ENCODE measurements at regions not wholly inside any gene's neighbourhood (a gene's known extent, or its start where the extent isn't known, plus 50 kb on each side); places are given as distances from the start of the nearest gene placed in this dataset.

DNA sequence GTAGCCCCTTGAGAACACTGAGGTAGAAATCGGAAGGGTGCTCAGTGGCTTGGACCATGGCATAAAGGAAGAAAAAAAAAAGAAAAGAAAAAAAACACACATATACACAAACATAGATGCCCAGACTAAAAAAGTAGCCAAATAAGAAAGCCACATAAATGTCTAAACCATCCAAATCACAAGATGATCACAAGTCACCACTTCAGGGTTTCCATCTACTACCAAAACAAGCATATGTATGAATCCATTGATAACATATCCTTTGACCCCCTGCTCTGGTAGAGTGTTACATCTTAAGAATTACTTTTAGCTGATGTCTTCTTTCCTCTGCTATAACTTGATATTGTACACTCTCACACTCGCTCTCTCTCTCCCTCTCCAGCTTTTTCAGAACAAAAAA is 245.9 kb downstream of the AHR start:
- Mint-ChIP-seq H3K27ac (no peak overlapping the region), H3K9me3 (no peaks in the 10 kb centered on the region), H3K4me1 (ENCODE audit: low read depth) (no peaks in the 10 kb centered on the region), H3K4me3 (no peak overlapping the region), H3K36me3 (ENCODE audit: low read depth) (no peaks in the 10 kb centered on the region), H3K27me3 (peaks cover 4% of the 10 kb centered on the region)
- ChIA-PET CTCF (no interaction called here), POLR2A (no interaction called here)
- no peak for DNase-seq
- ATAC-seq = no peak
- no peak for TF ChIP-seq CTCF (IDR thresholded peaks at IDR 0.05)
- intact Hi-C loops (cut with micrococcal nuclease) = no loop called here

DNA sequence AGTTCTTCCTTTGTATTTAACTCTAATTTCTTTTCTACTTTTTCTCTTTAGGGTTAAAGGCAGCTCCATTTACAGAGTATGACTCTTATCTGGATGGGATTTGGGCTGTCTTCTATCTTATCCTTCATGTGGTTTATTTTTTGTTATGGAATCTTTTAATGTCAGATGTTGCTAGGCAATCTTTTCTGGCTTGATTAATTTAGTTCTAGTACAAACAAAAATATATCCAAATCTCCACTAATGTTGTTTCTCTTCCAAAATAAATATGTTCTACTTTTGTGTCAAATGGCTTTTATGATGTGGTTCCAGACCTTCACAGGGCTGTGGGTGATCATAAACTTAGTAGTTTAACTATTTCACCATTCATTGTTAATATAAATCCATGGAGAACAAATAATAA is 246.9 kb downstream of the AHR start:
- DNase-seq = no peak
- intact Hi-C loops (cut with micrococcal nuclease) = no loop called here
- ChIA-PET POLR2A (interaction anchor here (0.6 kb wide), 1 partner anchor 397 kb away, joined by 3 read pairs; no protein-coding TSS in a partner anchor), CTCF (interaction anchor here (0.6 kb wide), 1 partner anchor 135 kb away, joined by 3 read pairs; no protein-coding TSS in a partner anchor)
- Mint-ChIP-seq H3K27me3 (peaks cover 4% of the 10 kb centered on the region), H3K4me1 (ENCODE audit: low read depth) (no peaks in the 10 kb centered on the region), H3K9me3 (no peaks in the 10 kb centered on the region), H3K27ac (no peak overlapping the region), H3K36me3 (ENCODE audit: low read depth) (no peaks in the 10 kb centered on the region), H3K4me3 (no peak overlapping the region)
- no peak for TF ChIP-seq CTCF (IDR thresholded peaks at IDR 0.05)
- no peak for ATAC-seq

- DNase-seq (no peak), ATAC-seq (no peak)
- H3K4me1 Mint-ChIP-seq (ENCODE audit: low read depth) = no peaks in the 10 kb centered on the region
- H3K27me3 Mint-ChIP-seq = peaks cover 4% of the 10 kb centered on the region
- H3K4me3 Mint-ChIP-seq = no peak overlapping the region
- no peaks in the 10 kb centered on the region for H3K9me3 Mint-ChIP-seq
- POLR2A ChIA-PET = no interaction called here
- intact Hi-C loops (cut with micrococcal nuclease) = no loop called here
- no peak overlapping the region for H3K27ac Mint-ChIP-seq
- TF ChIP-seq CTCF (IDR thresholded peaks at IDR 0.05) = no peak
- CTCF ChIA-PET = no interaction called here
- H3K36me3 Mint-ChIP-seq (ENCODE audit: low read depth) = no peaks in the 10 kb centered on the region
Observed at GRCh38 chr7:17546189-17546588, 247.7 kb downstream of the AHR start.

DNA sequence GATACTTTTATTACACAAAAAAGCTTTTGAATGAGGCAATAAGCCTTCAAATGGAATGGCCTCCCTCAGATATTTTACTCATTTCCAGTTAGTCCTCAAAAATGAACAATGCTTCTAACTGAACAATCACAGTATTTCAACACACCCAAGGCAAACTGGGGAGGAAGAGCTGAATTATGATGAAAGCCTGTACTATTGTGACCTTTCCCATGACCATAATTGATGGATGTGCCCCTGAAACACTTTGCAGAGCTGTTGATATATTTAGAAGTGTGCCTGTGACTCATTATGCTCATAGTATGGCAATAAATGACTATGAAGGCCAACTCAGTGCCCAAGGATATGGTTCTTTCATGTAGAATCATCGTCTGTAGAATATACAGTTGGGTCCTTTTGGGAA is 248.1 kb downstream of the AHR start:
- DNase-seq = no peak
- intact Hi-C loops (cut with micrococcal nuclease) = no loop called here
- CTCF ChIA-PET = no interaction called here
- Mint-ChIP-seq H3K4me1 (ENCODE audit: low read depth) (no peaks in the 10 kb centered on the region), H3K27me3 (peaks cover 4% of the 10 kb centered on the region), H3K27ac (no peak overlapping the region), H3K9me3 (no peaks in the 10 kb centered on the region), H3K4me3 (no peak overlapping the region), H3K36me3 (ENCODE audit: low read depth) (no peaks in the 10 kb centered on the region)
- POLR2A ChIA-PET = no interaction called here
- no peak for TF ChIP-seq CTCF (IDR thresholded peaks at IDR 0.05)
- no peak for ATAC-seq

GRCh38 chr7:17548014-17548653 is 249.7 kb downstream of the AHR start:
- intact Hi-C loops (cut with micrococcal nuclease) = no loop called here
- Mint-ChIP-seq H3K4me3 (no peak overlapping the region), H3K27me3 (peaks cover 4% of the 10 kb centered on the region), H3K27ac (no peak overlapping the region), H3K4me1 (ENCODE audit: low read depth) (no peaks in the 10 kb centered on the region), H3K36me3 (ENCODE audit: low read depth) (no peaks in the 10 kb centered on the region), H3K9me3 (no peaks in the 10 kb centered on the region)
- ChIA-PET CTCF (no interaction called here), POLR2A (no interaction called here)
- DNase-seq (no peak), ATAC-seq (no peak)
- no peak for TF ChIP-seq CTCF (IDR thresholded peaks at IDR 0.05)
